Osteocyte (in vitro differentiated cells): ENCODE measurements at regions not wholly inside any gene's neighbourhood (a gene's known extent, or its start where the extent isn't known, plus 50 kb on each side); places are given as distances from the start of the nearest gene placed in this dataset.

Source experiments
- DNase-seq: peaks from one replicate; pipeline ENCODE4 v3.0.0; 2021; ENCODE audit warnings: mixed read lengths; ENCODE audit not compliant: unreplicated experiment; ENCODE audit errors: extremely low spot score
- H3K27ac Mint-ChIP-seq: one replicate; pipeline ENCODE4 v1.8.0; 2021; ENCODE audit warnings: mild to moderate bottlenecking, mixed read lengths; ENCODE audit not compliant: unreplicated experiment
- H3K27me3 Mint-ChIP-seq: one replicate; pipeline ENCODE4 v1.8.0; 2021; ENCODE audit warnings: mixed read lengths; ENCODE audit not compliant: unreplicated experiment
- H3K36me3 Mint-ChIP-seq: one replicate; pipeline ENCODE4 v1.8.0; 2021; ENCODE audit warnings: mixed read lengths; ENCODE audit not compliant: unreplicated experiment
- H3K4me1 Mint-ChIP-seq: one replicate; pipeline ENCODE4 v1.8.0; 2021; ENCODE audit warnings: mixed read lengths; ENCODE audit not compliant: unreplicated experiment
- H3K4me3 Mint-ChIP-seq: one replicate; pipeline ENCODE4 v1.8.0; 2021; ENCODE audit warnings: mild to moderate bottlenecking, moderate library complexity, mixed read lengths; ENCODE audit not compliant: unreplicated experiment
- H3K9me3 Mint-ChIP-seq: one replicate; pipeline ENCODE4 v1.8.0; 2021; ENCODE audit warnings: mixed read lengths; ENCODE audit not compliant: unreplicated experiment
- CTCF ChIP-seq: fragments of 200-600 bp; sonication (generic); IDR thresholded peaks from 2 replicates; pipeline ENCODE4 v1.5.0; 2021; ENCODE audit warnings: antibody characterized with exemption, mild to moderate bottlenecking, moderate library complexity

- Mint-ChIP-seq H3K27me3 (peaks cover 9% of the 10 kb centered on the region), H3K4me1 (no peaks in the 10 kb centered on the region), H3K4me3 (no peak overlapping the region), H3K9me3 (no peaks in the 10 kb centered on the region), H3K36me3 (no peaks in the 10 kb centered on the region), H3K27ac (no peak overlapping the region)
- no peak for DNase-seq
- TF ChIP-seq CTCF = no peak
These were observed 117.5 kb upstream of the TMC3 start for GRCh38 chr15:81491414-81492096.

- Mint-ChIP-seq H3K4me1 (no peaks in the 10 kb centered on the region), H3K27ac (no peak overlapping the region), H3K9me3 (no peaks in the 10 kb centered on the region), H3K4me3 (no peak overlapping the region), H3K27me3 (peaks cover 1% of the 10 kb centered on the region), H3K36me3 (no peaks in the 10 kb centered on the region)
- no peak for DNase-seq
- TF ChIP-seq CTCF = no peak
These were observed 111.8 kb upstream of the TMC3 start for GRCh38 chr15:81485806-81486205.

GRCh38 chr15:81484086-81484955 lies 110.3 kb upstream of the TMC3 start:
- H3K9me3 Mint-ChIP-seq = no peaks in the 10 kb centered on the region
- H3K27me3 Mint-ChIP-seq = no peaks in the 10 kb centered on the region
- H3K36me3 Mint-ChIP-seq = no peaks in the 10 kb centered on the region
- H3K4me3 Mint-ChIP-seq = no peak overlapping the region
- no peak overlapping the region for H3K27ac Mint-ChIP-seq
- DNase-seq = no peak
- H3K4me1 Mint-ChIP-seq = no peaks in the 10 kb centered on the region
- no peak for TF ChIP-seq CTCF

GRCh38 chr15:81483496-81483895 lies 109.5 kb upstream of the TMC3 start:
- H3K4me3 Mint-ChIP-seq = no peak overlapping the region
- DNase-seq = no peak
- no peak overlapping the region for H3K27ac Mint-ChIP-seq
- no peak for TF ChIP-seq CTCF
- H3K27me3 Mint-ChIP-seq = no peaks in the 10 kb centered on the region
- H3K4me1 Mint-ChIP-seq = no peaks in the 10 kb centered on the region
- H3K9me3 Mint-ChIP-seq = no peaks in the 10 kb centered on the region
- no peaks in the 10 kb centered on the region for H3K36me3 Mint-ChIP-seq

GRCh38 chr15:81481346-81481745 lies 107.3 kb upstream of the TMC3 start:
- Mint-ChIP-seq H3K27ac (no peak overlapping the region), H3K9me3 (no peaks in the 10 kb centered on the region), H3K4me1 (no peaks in the 10 kb centered on the region), H3K27me3 (no peaks in the 10 kb centered on the region), H3K36me3 (no peaks in the 10 kb centered on the region), H3K4me3 (no peak overlapping the region)
- DNase-seq = no peak
- TF ChIP-seq CTCF = no peak
